GM13977 (cell line): ENCODE measurements at regions not wholly inside any gene's neighbourhood (a gene's known extent, or its start where the extent isn't known, plus 50 kb on each side); places are given as distances from the start of the nearest gene placed in this dataset.

ENCODE experiments used
- DNase-seq: peaks from one replicate; pipeline ENCODE4 v3.0.0; 2012; ENCODE audit warnings: low spot score
- in situ Hi-C: fragments of 300-500 bp; cut with MboI; formaldehyde crosslinking; loops from one replicate; pipeline ENCODE4 v1.12.0; 2022; ENCODE audit warnings: low sequenced_read_pairs, low pct_unique_long_range_greater_than_20kb, mixed read lengths, inconsistent platforms; ENCODE audit not compliant: unreplicated experiment
- TF ChIP-seq, protein P1 (sequence below): IDR thresholded peaks from 2 replicates; pipeline ENCODE4 v1.5.1; 2012; ENCODE audit warnings: mild to moderate bottlenecking, control low read depth; ENCODE audit not compliant: insufficient read depth; ENCODE audit errors: extremely low read depth, missing control alignments

GRCh38 chr3:72579191-72579580 lies 269.1 kb downstream of the SHQ1 start:
- no peak for DNase-seq
- in situ Hi-C loops = no loop called here
- TF ChIP-seq, protein P1, sequence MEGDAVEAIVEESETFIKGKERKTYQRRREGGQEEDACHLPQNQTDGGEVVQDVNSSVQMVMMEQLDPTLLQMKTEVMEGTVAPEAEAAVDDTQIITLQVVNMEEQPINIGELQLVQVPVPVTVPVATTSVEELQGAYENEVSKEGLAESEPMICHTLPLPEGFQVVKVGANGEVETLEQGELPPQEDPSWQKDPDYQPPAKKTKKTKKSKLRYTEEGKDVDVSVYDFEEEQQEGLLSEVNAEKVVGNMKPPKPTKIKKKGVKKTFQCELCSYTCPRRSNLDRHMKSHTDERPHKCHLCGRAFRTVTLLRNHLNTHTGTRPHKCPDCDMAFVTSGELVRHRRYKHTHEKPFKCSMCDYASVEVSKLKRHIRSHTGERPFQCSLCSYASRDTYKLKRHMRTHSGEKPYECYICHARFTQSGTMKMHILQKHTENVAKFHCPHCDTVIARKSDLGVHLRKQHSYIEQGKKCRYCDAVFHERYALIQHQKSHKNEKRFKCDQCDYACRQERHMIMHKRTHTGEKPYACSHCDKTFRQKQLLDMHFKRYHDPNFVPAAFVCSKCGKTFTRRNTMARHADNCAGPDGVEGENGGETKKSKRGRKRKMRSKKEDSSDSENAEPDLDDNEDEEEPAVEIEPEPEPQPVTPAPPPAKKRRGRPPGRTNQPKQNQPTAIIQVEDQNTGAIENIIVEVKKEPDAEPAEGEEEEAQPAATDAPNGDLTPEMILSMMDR = no peak

GRCh38 chr3:72577190-72577589 lies 271.1 kb downstream of the SHQ1 start:
- in situ Hi-C loops = no loop called here

DNA sequence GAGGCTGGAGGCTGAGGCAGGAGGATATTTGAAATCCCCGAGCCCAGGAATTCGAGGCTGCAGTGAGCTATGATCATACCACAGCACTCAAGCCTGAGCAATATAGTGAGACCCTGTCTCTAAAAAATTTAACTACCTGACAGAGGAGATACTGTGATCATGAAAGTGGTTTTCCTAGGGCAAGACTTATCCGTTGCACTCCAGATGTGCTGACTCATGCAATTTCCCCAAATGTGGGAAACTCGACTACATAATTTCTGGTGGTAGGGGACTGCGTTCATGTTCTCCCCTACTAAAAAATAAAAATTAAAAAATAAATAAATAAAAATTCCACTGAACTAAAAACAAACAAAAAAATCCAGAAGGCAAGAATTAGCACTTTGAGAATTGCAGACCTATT lies 271.7 kb downstream of the SHQ1 start:
- no peak for DNase-seq
- TF ChIP-seq, protein P1 = no peak
- in situ Hi-C loops = no loop called here

More at GRCh38 chr3:72577190-72577589, 271.1 kb downstream of the SHQ1 start:
- DNase-seq = no peak
- TF ChIP-seq, protein P1 = no peak

DNA sequence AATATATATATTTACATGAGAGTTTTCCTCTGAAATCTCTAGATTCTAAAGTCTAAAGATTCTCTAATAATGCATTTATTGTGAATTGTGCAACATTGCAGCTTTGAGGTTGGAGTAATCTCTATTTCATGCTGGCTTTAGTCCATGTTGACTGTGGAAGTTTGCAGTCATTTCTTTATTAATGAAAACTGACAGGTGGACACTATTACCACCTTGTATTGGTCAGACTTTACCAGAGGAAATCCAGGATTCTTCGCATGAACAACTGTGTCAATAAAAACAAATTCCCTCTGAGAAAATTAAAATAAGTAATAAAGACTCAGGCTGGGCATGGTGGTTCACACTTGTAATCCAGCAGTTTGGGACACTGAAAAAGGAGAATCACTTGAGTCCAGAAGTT lies 274.1 kb downstream of the SHQ1 start:
- in situ Hi-C loops = no loop called here
- no peak for DNase-seq
- TF ChIP-seq, protein P1 = no peak

DNA sequence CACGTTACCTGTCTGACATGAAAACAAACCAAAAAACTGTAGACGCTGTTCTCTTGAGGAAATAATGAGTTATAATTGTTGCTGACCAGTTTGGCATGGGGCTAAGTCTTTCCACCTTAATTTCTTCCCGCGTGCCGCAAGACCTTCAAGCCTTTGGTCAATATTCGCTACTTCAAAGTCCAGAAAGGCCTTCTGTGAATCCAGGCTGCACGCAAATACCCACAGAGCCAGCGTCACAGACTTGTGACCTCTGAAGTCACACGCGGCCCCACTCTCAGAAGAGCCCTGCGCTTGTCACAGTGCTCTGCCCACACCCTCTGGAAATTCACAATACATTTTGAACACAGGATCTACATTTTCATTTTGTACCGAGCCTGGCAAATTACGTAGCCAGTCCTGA lies 275.2 kb downstream of the SHQ1 start:
- in situ Hi-C loops = no loop called here

DNA sequence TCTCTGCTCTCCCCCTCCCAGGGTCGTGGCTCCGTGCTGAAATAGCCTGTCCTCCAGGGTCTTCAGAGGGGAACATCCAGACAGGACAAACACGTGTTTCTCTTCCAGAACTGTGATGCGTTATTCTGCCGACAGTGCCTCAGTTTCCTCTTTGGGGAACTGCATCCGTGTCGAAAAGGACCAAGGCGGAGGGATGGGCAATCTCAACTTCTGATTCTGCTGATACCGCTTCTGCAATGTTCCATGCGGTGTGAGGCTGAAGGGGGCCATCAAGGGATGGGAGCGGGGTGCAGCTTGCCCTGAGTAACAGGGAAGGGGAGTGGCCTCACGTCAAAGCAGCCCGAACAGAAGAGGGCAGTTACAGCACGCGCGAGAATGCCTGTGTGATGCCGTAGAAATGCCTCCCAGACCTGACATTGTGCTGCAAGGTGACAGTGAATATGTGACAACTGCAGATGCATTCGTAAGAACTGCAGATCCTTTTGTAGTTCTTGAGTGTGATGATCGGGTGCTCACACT lies 275.7 kb downstream of the SHQ1 start:
- in situ Hi-C loops = no loop called here
- TF ChIP-seq, protein P1 = no peak
- DNase-seq = no peak

More for the DNA sequence above, 275.2 kb downstream of the SHQ1 start:
- DNase-seq = no peak
- TF ChIP-seq, protein P1 = no peak
